ENCODE measurements at regions not wholly inside any gene's neighbourhood (a gene's known extent, or its start where the extent isn't known, plus 50 kb on each side); places are given as distances from the start of the nearest gene placed in this dataset.
A peak's percentile ranks its signal among the peaks of the same experiment; 100 is the strongest.

GRCh38 chr17:77604973-77605313 lies 353.6 kb upstream of the TNRC6C start:
- no peaks in the 10 kb centered on the region for H3K27me3 ChIP-seq
- TF ChIP-seq POLR2A (IDR thresholded peaks at IDR 0.05) (no peak), CTCF (IDR thresholded peaks at IDR 0.05) (no peak)
- H3K9me3 ChIP-seq: no peaks in the 10 kb centered on the region
- ATAC-seq (no peak), DNase-seq (no peak)
- H3K4me3 ChIP-seq: no peak overlapping the region
- no peaks in the 10 kb centered on the region for H3K36me3 ChIP-seq
- peaks cover 0 to 37% (median 28%) of the 10 kb centered on the region in 12 donors for H3K4me1 ChIP-seq
- H3K27ac ChIP-seq: no peak overlapping the region
- 94 to 98% (median 97%) methylated on average over 3 of the region's 3 CpGs for WGBS, 4 donors
- intact Hi-C loops (cut with DNase I): loop anchor here in 4 of 10 donors (5.0 to 10.0 kb wide), 5 partner anchors 53 to 132 kb away; no protein-coding TSS in a partner anchor

- H3K27me3 ChIP-seq: no peaks in the 10 kb centered on the region
- H3K36me3 ChIP-seq: no peaks in the 10 kb centered on the region
- ATAC-seq (no peak), DNase-seq (no peak)
- WGBS, 4 donors: 78 to 87% (median 82%) methylated on average over 12 of the region's 12 CpGs
- peaks cover 0 to 33% (median 25%) of the 10 kb centered on the region in 12 donors for H3K4me1 ChIP-seq
- TF ChIP-seq CTCF (IDR thresholded peaks at IDR 0.05): no peak
- no peaks in the 10 kb centered on the region for H3K9me3 ChIP-seq
- H3K27ac ChIP-seq: no peak overlapping the region
- intact Hi-C loops (cut with DNase I): loop anchor here in 1 of 10 donors (10.0 kb wide), 1 partner anchor 68 kb away; no protein-coding TSS in a partner anchor
- H3K4me3 ChIP-seq: no peak overlapping the region
Measured at GRCh38 chr17:77606146-77606864, 352.2 kb upstream of the TNRC6C start.

GRCh38 chr17:77606865-77607210 lies 351.7 kb upstream of the TNRC6C start:
- ATAC-seq: no peak
- DNase-seq: no peak
- H3K27me3 ChIP-seq: no peaks in the 10 kb centered on the region
- H3K27ac ChIP-seq: no peak overlapping the region
- TF ChIP-seq CTCF (IDR thresholded peaks at IDR 0.05) (peak in 1 of 12 donors; percentile 6), POLR2A (IDR thresholded peaks at IDR 0.05) (no peak)
- no peaks in the 10 kb centered on the region for H3K9me3 ChIP-seq
- H3K4me3 ChIP-seq: no peak overlapping the region
- no peaks in the 10 kb centered on the region for H3K36me3 ChIP-seq
- H3K4me1 ChIP-seq: peaks cover 0 to 27% (median 20%) of the 10 kb centered on the region in 12 donors
- intact Hi-C loops (cut with DNase I): loop anchor here in 1 of 10 donors (10.0 kb wide), 1 partner anchor 68 kb away; no protein-coding TSS in a partner anchor
- 73 to 93% (median 89%) methylated on average over 6 of the region's 6 CpGs for WGBS, 4 donors

- Histone ChIP-seq H3K9me3 (no peaks in the 10 kb centered on the region), H3K36me3 (no peaks in the 10 kb centered on the region), H3K27me3 (no peaks in the 10 kb centered on the region), H3K4me1 (peaks cover 0 to 21% (median 14%) of the 10 kb centered on the region in 12 donors), H3K4me3 (no peak overlapping the region), H3K27ac (no peak overlapping the region)
- 81 to 92% (median 91%) methylated on average over 8 of the region's 8 CpGs for WGBS, 4 donors
- intact Hi-C loops (cut with DNase I): loop anchor here in 1 of 10 donors (10.0 kb wide), 1 partner anchor 67 kb away; no protein-coding TSS in a partner anchor
- DNase-seq: no peak
- ATAC-seq: no peak
- TF ChIP-seq CTCF (IDR thresholded peaks at IDR 0.05) (no peak), POLR2A (IDR thresholded peaks at IDR 0.05) (no peak)
Measured at GRCh38 chr17:77607606-77608005, 350.9 kb upstream of the TNRC6C start.
